ENCODE measurements at regions not wholly inside any gene's neighbourhood (a gene's known extent, or its start where the extent isn't known, plus 50 kb on each side); places are given as distances from the start of the nearest gene placed in this dataset.

- 84% methylated on average over 4 of the region's 4 CpGs for WGBS
- H3K4me3 ChIP-seq = no peak overlapping the region
- no peaks in the 10 kb centered on the region for H3K9me3 ChIP-seq
- H3K27me3 ChIP-seq = peaks cover 7% of the 10 kb centered on the region
- DNase-seq (ENCODE audit: low spot score in 2 of 2) = no peak
- no peak overlapping the region for H3K27ac ChIP-seq
- no peaks in the 10 kb centered on the region for H3K4me1 ChIP-seq
- TF ChIP-seq POLR2A (IDR thresholded peaks at IDR 0.05) = no peak
- no peak for TF ChIP-seq CTCF (IDR thresholded peaks at IDR 0.05)
- TF ChIP-seq POLR2AphosphoS5 (IDR thresholded peaks at IDR 0.05) = no peak
- TF ChIP-seq EP300 (IDR thresholded peaks at IDR 0.05) = no peak
- H3K36me3 ChIP-seq = no peaks in the 10 kb centered on the region
Measured at GRCh38 chr14:98544174-98544573, 727.8 kb downstream of the BCL11B start.

GRCh38 chr14:98545181-98545580 lies 726.8 kb downstream of the BCL11B start:
- H3K27me3 ChIP-seq = peaks cover 4% of the 10 kb centered on the region
- no peak for DNase-seq (ENCODE audit: low spot score in 2 of 2)
- H3K27ac ChIP-seq = no peak overlapping the region
- no peak overlapping the region for H3K4me3 ChIP-seq
- H3K36me3 ChIP-seq = no peaks in the 10 kb centered on the region
- TF ChIP-seq CTCF (IDR thresholded peaks at IDR 0.05) = no peak
- TF ChIP-seq EP300 (IDR thresholded peaks at IDR 0.05) = no peak
- TF ChIP-seq POLR2A (IDR thresholded peaks at IDR 0.05) = no peak
- H3K4me1 ChIP-seq = no peaks in the 10 kb centered on the region
- no peaks in the 10 kb centered on the region for H3K9me3 ChIP-seq

- H3K27me3 ChIP-seq = no peaks in the 10 kb centered on the region
- H3K4me1 ChIP-seq = no peaks in the 10 kb centered on the region
- H3K27ac ChIP-seq = no peak overlapping the region
- no peaks in the 10 kb centered on the region for H3K36me3 ChIP-seq
- DNase-seq (ENCODE audit: low spot score in 2 of 2) = no peak
- TF ChIP-seq POLR2AphosphoS5 (IDR thresholded peaks at IDR 0.05) (no peak), POLR2A (IDR thresholded peaks at IDR 0.05) (no peak), EP300 (IDR thresholded peaks at IDR 0.05) (no peak), CTCF (IDR thresholded peaks at IDR 0.05) (no peak)
- 39% methylated on average over 6 of the region's 6 CpGs for WGBS
- H3K9me3 ChIP-seq = no peaks in the 10 kb centered on the region
- no peak overlapping the region for H3K4me3 ChIP-seq
Measured at GRCh38 chr14:98548071-98548686, 723.8 kb downstream of the BCL11B start.

- H3K9me3 ChIP-seq = no peaks in the 10 kb centered on the region
- WGBS = 95% methylated on average over 5 of the region's 5 CpGs
Measured at GRCh38 chr14:98551028-98551427, 721.0 kb downstream of the BCL11B start.

GRCh38 chr14:98555440-98555839 lies 716.6 kb downstream of the BCL11B start:
- no peak for TF ChIP-seq POLR2AphosphoS5 (IDR thresholded peaks at IDR 0.05)
- no peak for TF ChIP-seq CTCF (IDR thresholded peaks at IDR 0.05)
- no peak for TF ChIP-seq EP300 (IDR thresholded peaks at IDR 0.05)
- no peak for TF ChIP-seq POLR2A (IDR thresholded peaks at IDR 0.05)
- H3K4me1 ChIP-seq = no peaks in the 10 kb centered on the region
- no peaks in the 10 kb centered on the region for H3K36me3 ChIP-seq
- H3K4me3 ChIP-seq = no peak overlapping the region
- no peak overlapping the region for H3K27ac ChIP-seq
- H3K27me3 ChIP-seq = no peaks in the 10 kb centered on the region
- no peak for DNase-seq (ENCODE audit: low spot score in 2 of 2)
- no peaks in the 10 kb centered on the region for H3K9me3 ChIP-seq
- WGBS = 68% methylated on average over 1 of the region's 1 CpG

More at GRCh38 chr14:98551028-98551427, 721.0 kb downstream of the BCL11B start:
- TF ChIP-seq POLR2AphosphoS5 (IDR thresholded peaks at IDR 0.05) = no peak
- TF ChIP-seq POLR2A (IDR thresholded peaks at IDR 0.05) = no peak
- no peak for TF ChIP-seq CTCF (IDR thresholded peaks at IDR 0.05)
- no peak for TF ChIP-seq EP300 (IDR thresholded peaks at IDR 0.05)
- Histone ChIP-seq H3K27me3 (no peaks in the 10 kb centered on the region), H3K27ac (no peak overlapping the region), H3K4me1 (no peaks in the 10 kb centered on the region), H3K36me3 (no peaks in the 10 kb centered on the region), H3K4me3 (no peak overlapping the region)
- DNase-seq (ENCODE audit: low spot score in 2 of 2) = no peak

Measured in suprapubic skin (tissue), 4 donors.